PC-9 (cell line): ENCODE measurements at regions not wholly inside any gene's neighbourhood (a gene's known extent, or its start where the extent isn't known, plus 50 kb on each side); places are given as distances from the start of the nearest gene placed in this dataset.

Experiments
- BruUV-seq: library from RNA; stranded (reverse); fragments of 400-500 nt; replicated peaks from 2 replicates; lab custom pipeline; 2021; lab: Mats Ljungman, UMichigan
- CTCF ChIA-PET: fragments of 300-600 bp; sonication (Branson Sonifier 250); formaldehyde crosslinking; loops from one replicate; lab custom pipeline; 2022; ENCODE audit warnings: antibody characterized with exemption; lab: Charles Lee
- POLR2A ChIA-PET: fragments of 300-600 bp; sonication (Branson Sonifier 250); formaldehyde crosslinking; loops from one replicate; lab custom pipeline; 2022; ENCODE audit warnings: antibody characterized with exemption; ENCODE audit not compliant: unreplicated experiment; lab: Charles Lee
- DNase-seq, 2 experiments: peaks; one replicate each; pipeline versions ENCODE4 v3.0.0 to v3.0.0-alpha.2; 2015 to 2022; ENCODE audit warnings: mixed read lengths in 1 of 2
- H2AFZ ChIP-seq: fragments of 200-600 bp; sonication (generic); 2 replicates; pipeline ENCODE4 v1.8.1; 2017; ENCODE audit warnings: antibody characterized with exemption
- H3F3A ChIP-seq: fragments of 200-600 bp; sonication (generic); 2 replicates; pipeline ENCODE4 v1.8.1; 2017; ENCODE audit warnings: antibody characterized with exemption, mild to moderate bottlenecking, low read depth; ENCODE audit not compliant: insufficient read depth
- H3K27ac ChIP-seq: fragments of 200-600 bp; sonication (generic); 2 replicates; pipeline ENCODE4 v1.6.1; 2016; ENCODE audit warnings: mixed run types
- H3K27me3 ChIP-seq: fragments of 200-600 bp; sonication (generic); 2 replicates; pipeline ENCODE4 v1.6.1; 2016; ENCODE audit warnings: low read depth, mixed run types; ENCODE audit not compliant: insufficient read depth
- H3K36me3 ChIP-seq: fragments of 200-600 bp; sonication (generic); 2 replicates; pipeline ENCODE4 v1.6.1; 2016; ENCODE audit warnings: low read depth, mixed run types
- H3K4me1 ChIP-seq: fragments of 200-600 bp; sonication (generic); replicated peaks from 2 replicates; pipeline ENCODE4 v1.6.1; 2016; ENCODE audit warnings: mixed run types; ENCODE audit not compliant: insufficient read depth
- H3K4me2 ChIP-seq: fragments of 200-600 bp; sonication (generic); 2 replicates; pipeline ENCODE4 v1.6.1; 2017; ENCODE audit warnings: mixed run types
- H3K4me3 ChIP-seq: fragments of 200-600 bp; sonication (generic); 2 replicates; pipeline ENCODE4 v1.6.1; 2016; ENCODE audit warnings: mixed run types
- H3K79me2 ChIP-seq: fragments of 200-600 bp; sonication (generic); 2 replicates; pipeline ENCODE4 v1.6.1; 2017; ENCODE audit warnings: low read depth, mixed run types
- H3K9me2 ChIP-seq: fragments of 200-600 bp; sonication (generic); 2 replicates; pipeline ENCODE4 v1.8.1; 2017; ENCODE audit warnings: mild to moderate bottlenecking; ENCODE audit not compliant: insufficient read depth
- H3K9me3 ChIP-seq: fragments of 200-600 bp; sonication (generic); 2 replicates; pipeline ENCODE4 v1.8.1; 2016; ENCODE audit warnings: low read depth; ENCODE audit not compliant: insufficient read depth
- H4K20me1 ChIP-seq: fragments of 200-600 bp; sonication (generic); 2 replicates; pipeline ENCODE4 v1.8.1; 2017; ENCODE audit not compliant: insufficient read depth
- EZH2 ChIP-seq: fragments of 200-600 bp; sonication (generic); IDR thresholded peaks from 2 replicates; pipeline ENCODE4 v1.8.0; 2017; ENCODE audit warnings: antibody characterized with exemption, low read depth
- intact Hi-C: fragments of 100-400 bp; cut with micrococcal nuclease; formaldehyde crosslinking; loops from one replicate; pipeline ENCODE4 v1.10.0; 2022; ENCODE audit not compliant: unreplicated experiment
- TF ChIP-seq, protein P1 (sequence below): fragments of 200-600 bp; sonication (generic); conservative IDR thresholded peaks from 2 replicates; pipeline ENCODE4 v1.6.1; 2017; ENCODE audit warnings: mixed run types, antibody characterized with exemption, mild to moderate bottlenecking, moderate library complexity

DNA sequence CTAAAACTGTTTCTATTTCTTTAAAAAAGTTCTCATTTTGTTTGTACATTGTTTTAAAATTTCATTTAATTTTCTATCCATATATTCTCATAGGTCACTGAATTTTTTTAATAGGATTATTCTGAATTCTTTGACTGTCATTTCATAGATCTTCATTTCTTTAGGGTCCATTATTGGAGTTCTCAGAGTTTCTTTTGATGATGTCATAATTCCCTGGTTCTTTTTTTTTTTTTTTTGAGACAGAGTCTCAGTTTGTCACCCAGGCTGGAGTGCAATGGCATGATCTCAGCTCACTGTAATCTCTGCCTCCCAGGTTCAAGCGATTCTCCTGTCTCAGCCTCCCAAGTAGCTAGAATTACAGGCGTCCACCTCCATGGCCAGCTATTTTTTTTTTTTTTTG lies 89.9 kb downstream of the DMRT2 start:
- BruUV-seq = no TSS peak
- ChIA-PET POLR2A (no interaction called here), CTCF (no interaction called here)
- Histone ChIP-seq H3K27ac (no peak overlapping the region), H3K4me2 (no peak overlapping the region), H2AFZ (no peak overlapping the region), H3K4me3 (no peak overlapping the region), H4K20me1 (no peaks in the 10 kb centered on the region), H3F3A (no peaks in the 10 kb centered on the region), H3K9me3 (no peaks in the 10 kb centered on the region), H3K27me3 (no peaks in the 10 kb centered on the region), H3K36me3 (no peaks in the 10 kb centered on the region), H3K79me2 (no peaks in the 10 kb centered on the region), H3K9me2 (no peaks in the 10 kb centered on the region), H3K4me1 (no peaks in the 10 kb centered on the region)
- intact Hi-C loops = no loop called here
- no peak for DNase-seq
- TF ChIP-seq, protein P1, sequence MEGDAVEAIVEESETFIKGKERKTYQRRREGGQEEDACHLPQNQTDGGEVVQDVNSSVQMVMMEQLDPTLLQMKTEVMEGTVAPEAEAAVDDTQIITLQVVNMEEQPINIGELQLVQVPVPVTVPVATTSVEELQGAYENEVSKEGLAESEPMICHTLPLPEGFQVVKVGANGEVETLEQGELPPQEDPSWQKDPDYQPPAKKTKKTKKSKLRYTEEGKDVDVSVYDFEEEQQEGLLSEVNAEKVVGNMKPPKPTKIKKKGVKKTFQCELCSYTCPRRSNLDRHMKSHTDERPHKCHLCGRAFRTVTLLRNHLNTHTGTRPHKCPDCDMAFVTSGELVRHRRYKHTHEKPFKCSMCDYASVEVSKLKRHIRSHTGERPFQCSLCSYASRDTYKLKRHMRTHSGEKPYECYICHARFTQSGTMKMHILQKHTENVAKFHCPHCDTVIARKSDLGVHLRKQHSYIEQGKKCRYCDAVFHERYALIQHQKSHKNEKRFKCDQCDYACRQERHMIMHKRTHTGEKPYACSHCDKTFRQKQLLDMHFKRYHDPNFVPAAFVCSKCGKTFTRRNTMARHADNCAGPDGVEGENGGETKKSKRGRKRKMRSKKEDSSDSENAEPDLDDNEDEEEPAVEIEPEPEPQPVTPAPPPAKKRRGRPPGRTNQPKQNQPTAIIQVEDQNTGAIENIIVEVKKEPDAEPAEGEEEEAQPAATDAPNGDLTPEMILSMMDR = no peak
- no peak for TF ChIP-seq EZH2

DNA sequence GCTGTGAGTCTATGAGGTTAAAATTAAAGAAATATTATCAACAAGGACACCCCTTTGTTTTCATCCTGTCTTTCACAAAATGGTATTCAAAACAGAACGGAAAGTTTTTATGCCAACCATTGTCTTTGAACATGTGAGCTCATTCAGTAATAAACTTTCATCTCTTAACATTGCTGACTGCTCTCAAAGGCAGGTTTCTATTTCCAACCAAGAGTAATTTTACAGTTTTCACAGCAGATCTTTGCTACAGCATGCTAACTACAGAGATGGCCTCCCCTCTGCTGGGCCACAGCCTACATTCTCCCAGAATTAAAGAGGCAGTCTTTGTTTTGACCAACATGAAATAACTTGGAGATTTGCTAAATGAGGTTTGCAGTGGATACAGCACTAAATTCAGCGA lies 101.5 kb downstream of the DMRT2 start:
- ChIA-PET POLR2A (no interaction called here), CTCF (no interaction called here)
- BruUV-seq = no TSS peak
- no peaks in the 10 kb centered on the region for H3K36me3 ChIP-seq
- H3K27ac ChIP-seq = no peak overlapping the region
- no peak overlapping the region for H2AFZ ChIP-seq
- no peaks in the 10 kb centered on the region for H3K9me2 ChIP-seq
- no peaks in the 10 kb centered on the region for H3K27me3 ChIP-seq
- no peaks in the 10 kb centered on the region for H3K79me2 ChIP-seq
- no peak overlapping the region for H3K4me2 ChIP-seq
- H4K20me1 ChIP-seq = no peaks in the 10 kb centered on the region
- H3K9me3 ChIP-seq = no peaks in the 10 kb centered on the region
- DNase-seq = no peak
- H3K4me3 ChIP-seq = no peak overlapping the region
- intact Hi-C loops = no loop called here
- H3K4me1 ChIP-seq = no peaks in the 10 kb centered on the region
- TF ChIP-seq EZH2 = no peak
- TF ChIP-seq, protein P1 = no peak
- no peaks in the 10 kb centered on the region for H3F3A ChIP-seq

DNA sequence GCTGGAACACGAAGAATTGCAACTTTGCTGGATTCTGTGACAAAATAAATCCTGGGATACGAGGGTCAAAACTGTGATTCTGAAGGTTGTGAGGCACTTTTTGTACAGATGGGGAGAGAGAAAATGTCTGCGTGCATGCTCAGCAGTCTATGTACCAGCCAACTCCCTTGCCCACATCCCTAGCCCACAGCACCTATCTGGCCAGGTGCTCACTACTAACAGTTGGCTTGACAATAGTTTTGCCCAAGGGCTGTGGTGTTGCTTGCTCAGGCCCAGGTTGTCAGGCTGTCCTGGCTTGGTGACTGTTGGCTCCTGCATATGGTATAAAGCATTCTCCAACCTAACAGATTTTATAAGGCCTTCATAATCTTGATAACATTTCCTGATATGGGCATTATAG lies 102.0 kb downstream of the DMRT2 start:
- POLR2A ChIA-PET = no interaction called here
- H3K9me3 ChIP-seq = no peaks in the 10 kb centered on the region
- H3K36me3 ChIP-seq = no peaks in the 10 kb centered on the region
- intact Hi-C loops = no loop called here
- no peak overlapping the region for H3K4me2 ChIP-seq
- no peak overlapping the region for H3K4me3 ChIP-seq
- H3K4me1 ChIP-seq = no peaks in the 10 kb centered on the region
- no peak overlapping the region for H2AFZ ChIP-seq
- BruUV-seq = no TSS peak
- CTCF ChIA-PET = no interaction called here
- H3F3A ChIP-seq = no peaks in the 10 kb centered on the region
- no peak overlapping the region for H3K27ac ChIP-seq
- no peaks in the 10 kb centered on the region for H3K79me2 ChIP-seq
- no peaks in the 10 kb centered on the region for H4K20me1 ChIP-seq
- TF ChIP-seq EZH2 = no peak
- TF ChIP-seq, protein P1 = no peak
- no peaks in the 10 kb centered on the region for H3K27me3 ChIP-seq
- no peaks in the 10 kb centered on the region for H3K9me2 ChIP-seq
- no peak for DNase-seq
